DMS 273 (cell line): ENCODE measurements at regions not wholly inside any gene's neighbourhood (a gene's known extent, or its start where the extent isn't known, plus 50 kb on each side); places are given as distances from the start of the nearest gene placed in this dataset.
"Not testable (repeated sequence)": the region's sequence is repeated elsewhere in the genome, so short reads cannot be mapped to it uniquely, and the experiment has no call there.

Experiments
- DNase-seq: peaks from one replicate; lab custom pipeline; 2025; ENCODE audit not compliant: unreplicated experiment; lab: John Stamatoyannopoulos, UW

DNA sequence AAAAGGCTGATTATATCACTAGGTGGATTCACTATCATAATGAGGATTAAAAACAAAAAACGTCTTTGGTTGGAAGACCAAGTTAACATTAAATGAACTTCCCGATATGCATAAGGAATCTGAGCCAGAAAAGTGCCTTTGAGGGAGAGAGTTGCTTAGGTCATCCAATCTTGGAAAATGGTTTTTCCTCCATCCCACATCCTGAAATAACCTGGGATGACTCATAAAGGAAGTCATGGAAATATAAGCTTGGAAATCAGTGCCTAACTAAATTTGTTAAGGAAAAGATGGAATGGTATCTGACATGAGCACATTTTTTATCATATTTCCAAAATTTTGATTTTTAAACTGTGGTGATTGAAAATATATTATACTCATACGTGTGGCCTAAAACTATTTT, 66.0 kb downstream of the KBTBD8 start:
- DNase-seq, result no peak

DNA sequence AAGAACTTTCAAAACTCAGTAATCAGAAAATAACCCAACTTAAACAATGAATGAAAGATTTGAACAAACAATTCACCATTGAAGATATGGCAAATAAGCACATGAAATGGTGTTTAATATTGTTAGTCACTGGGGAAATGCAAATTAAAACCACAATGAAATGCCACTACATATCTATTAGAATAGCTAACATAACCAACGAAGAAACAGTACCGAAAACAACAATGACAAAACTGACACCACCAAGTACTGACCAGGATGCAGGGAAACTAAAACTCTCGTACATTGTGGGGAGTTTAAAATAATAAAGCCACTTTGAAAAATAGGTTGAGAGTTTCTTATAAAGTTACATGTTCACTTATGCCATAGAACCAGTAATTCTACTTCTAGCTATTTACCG, 69.1 kb downstream of the KBTBD8 start:
- no peak for DNase-seq

DNA sequence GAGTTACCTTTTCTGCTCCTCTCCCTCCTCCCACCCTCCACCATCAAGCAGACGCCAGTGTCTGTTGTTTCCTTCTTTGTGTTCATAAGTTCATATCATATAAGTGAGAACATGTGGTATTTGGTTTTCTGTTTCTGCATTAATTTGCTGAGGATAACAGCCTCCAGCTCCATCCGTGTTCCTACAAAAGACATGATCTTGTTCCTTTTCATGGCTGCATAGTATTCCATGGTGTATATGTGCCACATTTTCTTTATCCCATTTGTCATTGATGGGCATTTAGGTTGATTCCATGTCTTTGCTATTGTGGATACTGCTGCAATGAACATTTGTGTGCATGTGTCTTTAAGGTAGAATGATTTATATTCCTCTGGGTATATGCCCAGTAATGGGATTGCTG, 74.5 kb downstream of the KBTBD8 start:
- not testable (repeated sequence) for DNase-seq

DNA sequence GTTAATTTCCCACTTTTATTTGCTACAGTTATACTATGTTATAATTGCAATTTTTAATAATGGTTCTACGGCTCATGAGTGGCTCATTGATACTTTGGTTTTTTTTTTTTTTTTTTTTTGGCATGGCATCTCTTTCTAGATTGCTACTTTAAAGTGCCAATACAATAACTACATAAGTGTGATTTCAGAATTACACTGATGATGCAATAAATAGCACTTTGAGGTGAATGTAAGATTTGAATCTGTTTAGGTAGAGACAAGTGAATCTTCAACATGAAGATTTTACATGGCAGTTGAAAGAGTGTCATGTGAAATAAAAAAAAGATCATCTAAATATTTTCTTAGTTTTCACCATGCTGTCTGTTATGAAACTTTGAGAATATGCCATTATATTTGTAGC, 75.7 kb downstream of the KBTBD8 start:
- no peak for DNase-seq

DNA sequence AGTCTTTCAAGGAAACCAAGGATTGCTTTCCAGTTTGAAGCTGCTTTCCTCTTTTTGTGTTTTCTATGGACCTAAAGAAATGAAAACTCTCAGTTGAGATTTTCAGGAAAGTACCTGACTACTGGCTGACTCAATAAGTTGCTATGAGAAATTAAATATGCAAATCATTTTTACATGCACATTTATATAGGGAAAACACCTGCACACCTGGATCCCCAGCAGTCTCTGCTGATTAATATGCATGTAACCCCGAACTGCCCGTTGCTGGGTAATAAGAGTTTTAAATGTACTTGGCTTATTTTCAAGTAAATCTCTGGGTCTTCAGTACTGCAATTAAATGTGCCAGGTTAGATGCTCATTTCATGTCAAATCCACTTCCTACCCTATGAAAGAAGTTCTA, 77.2 kb downstream of the KBTBD8 start:
- DNase-seq, result no peak

DNA sequence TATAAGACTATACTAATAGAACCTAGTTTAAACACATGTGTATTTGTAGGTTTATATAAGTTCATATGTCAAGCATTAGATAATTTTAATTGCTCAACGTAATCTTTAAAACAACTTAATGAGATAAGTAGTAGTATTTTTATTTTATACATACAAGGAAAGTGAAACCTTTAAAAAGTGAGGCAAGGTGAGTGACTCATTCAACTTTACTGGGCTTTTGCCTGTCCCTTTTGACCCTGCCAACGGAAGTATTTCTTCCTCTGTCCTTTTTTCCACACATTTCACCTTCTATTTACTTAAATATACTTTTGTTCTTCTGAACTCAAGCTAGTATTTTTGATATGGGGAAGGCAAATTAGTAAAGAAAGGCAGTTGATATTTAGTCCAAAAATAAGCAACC, 78.5 kb downstream of the KBTBD8 start:
- DNase-seq, result no peak

DNA sequence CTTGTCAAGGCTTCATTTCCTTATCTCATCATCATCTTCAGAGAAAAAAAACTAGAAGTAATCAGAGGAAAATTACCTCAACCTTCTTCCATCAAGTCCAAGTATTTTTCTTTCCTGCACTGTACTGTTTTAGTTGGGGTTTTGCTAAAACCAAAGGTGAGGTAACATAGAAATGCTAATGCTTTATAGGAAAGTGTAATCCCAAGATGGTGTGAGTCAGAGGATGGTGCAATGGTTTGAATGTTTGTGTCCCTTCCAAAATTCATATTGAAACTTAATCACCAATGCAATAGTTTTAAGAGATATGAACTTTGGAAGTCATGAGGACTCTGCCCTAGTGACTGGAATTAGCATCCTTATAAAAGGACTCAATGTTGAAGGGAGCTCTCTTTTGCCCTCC, 79.5 kb downstream of the KBTBD8 start:
- DNase-seq, result no peak

GRCh38 chr3:67082533-67083024, 84.5 kb downstream of the KBTBD8 start:
- no peak for DNase-seq

- DNase-seq, result no peak
Measured at GRCh38 chr3:67083277-67083676, 85.2 kb downstream of the KBTBD8 start.

- no peak for DNase-seq
Measured at GRCh38 chr3:67087788-67088187, 89.7 kb downstream of the KBTBD8 start.

DNA sequence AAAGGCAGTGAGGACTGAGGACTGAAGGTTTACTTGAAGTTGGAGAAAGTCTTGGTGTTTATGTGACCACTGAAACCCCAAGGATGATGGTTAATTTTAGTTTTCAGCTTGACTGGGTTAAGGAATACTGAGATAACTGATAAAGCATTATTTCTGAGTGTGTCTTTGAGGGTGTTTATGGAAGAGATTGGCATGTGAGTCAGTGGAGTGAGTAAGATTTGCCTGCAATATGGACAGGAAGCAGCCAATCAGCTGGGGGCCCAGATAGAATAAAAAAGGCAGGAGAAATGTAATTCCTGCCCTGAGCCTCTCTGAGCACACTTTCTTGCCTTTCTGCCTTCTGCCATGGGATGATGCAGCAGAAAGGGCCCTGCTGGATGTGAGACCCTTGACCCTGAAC, 92.4 kb downstream of the KBTBD8 start:
- DNase-seq, result peak; percentile 0

DNA sequence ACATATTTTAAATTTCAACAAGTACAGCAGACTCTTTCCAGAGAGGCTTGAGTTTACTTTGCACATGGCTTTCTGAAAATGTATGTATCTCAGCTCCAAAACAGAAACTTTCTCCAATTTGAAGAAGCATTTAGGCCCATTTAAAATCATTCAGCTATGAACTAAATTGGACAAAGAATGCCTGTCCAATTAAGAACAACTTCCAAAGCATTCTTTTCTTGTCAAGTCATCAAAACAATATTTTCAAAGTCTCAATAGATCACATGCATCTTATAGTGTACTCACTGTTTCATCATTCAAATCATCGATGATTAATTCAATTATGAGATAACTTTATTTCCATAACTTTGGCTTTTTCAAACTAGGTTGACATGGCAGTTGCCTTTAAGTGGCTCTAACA, 95.2 kb downstream of the KBTBD8 start:
- no peak for DNase-seq

DNA sequence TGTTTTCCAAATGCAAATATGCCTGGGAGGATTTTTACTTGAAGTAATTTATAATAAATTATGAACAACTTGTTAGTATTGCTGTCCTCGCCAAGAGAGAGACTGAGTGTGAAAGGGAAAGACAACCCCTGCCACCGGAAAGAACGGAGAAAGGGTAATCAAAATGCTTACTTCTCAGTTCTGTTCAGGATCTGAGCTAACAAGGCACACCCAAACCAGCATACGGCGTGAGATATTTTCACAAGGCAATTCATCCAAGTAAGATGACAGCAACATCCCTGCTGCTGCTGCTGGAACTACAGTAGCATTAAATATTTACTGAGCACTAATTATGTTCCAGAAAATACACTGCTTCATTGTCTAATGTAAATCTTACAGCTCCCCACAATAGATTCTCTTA, 96.1 kb downstream of the KBTBD8 start:
- no peak for DNase-seq

- no peak for DNase-seq
Measured at GRCh38 chr3:67094774-67095173, 96.7 kb downstream of the KBTBD8 start.

DNA sequence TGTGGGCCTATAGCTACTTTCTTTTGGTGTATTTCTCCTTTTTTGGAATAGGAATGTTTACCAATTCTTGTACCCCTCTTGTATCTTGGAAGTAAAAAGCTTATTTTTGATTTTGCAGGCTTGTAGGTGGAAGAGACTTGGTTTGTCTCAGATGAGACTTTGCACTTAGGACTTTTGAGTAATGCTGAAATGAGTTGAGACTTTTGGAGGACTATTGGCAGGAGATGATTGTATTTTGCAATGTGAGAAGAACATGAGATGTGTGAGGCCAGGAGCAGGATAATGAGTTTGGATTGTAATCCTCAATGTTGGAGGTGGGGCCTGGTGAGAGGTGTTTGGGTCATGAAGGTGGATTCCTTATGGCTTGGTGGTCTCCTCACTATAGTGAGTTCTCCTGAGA, 106.3 kb downstream of the KBTBD8 start:
- DNase-seq, result no peak

GRCh38 chr3:67106874-67107273, 108.8 kb downstream of the KBTBD8 start:
- no peak for DNase-seq

DNA sequence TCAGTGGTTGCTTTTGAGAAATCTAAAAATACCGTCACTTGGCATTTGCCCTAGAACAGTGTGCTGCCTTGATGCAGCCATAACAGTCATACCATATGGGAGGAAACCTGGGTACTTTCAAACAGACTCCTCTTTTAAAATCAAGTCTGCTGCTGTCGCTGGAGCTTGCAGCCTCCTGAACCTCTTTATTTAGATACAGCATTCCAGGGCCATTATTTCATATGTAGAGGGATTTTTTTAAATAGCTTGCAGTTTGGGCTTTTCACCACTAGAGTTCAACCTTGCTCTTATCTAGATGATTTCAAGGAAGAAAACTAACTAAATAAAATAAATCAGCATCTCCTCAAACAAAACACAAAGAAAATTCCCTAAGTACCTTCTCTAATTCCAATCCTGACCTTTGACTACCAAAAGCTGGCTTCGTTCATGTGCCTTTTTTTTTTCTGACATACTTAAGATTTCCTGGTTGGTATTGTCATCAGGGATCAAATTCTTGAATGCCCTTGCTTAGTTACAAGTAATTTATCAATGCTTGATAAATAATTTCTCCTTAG, 111.6 kb downstream of the KBTBD8 start:
- DNase-seq, result peak; percentile 51

DNA sequence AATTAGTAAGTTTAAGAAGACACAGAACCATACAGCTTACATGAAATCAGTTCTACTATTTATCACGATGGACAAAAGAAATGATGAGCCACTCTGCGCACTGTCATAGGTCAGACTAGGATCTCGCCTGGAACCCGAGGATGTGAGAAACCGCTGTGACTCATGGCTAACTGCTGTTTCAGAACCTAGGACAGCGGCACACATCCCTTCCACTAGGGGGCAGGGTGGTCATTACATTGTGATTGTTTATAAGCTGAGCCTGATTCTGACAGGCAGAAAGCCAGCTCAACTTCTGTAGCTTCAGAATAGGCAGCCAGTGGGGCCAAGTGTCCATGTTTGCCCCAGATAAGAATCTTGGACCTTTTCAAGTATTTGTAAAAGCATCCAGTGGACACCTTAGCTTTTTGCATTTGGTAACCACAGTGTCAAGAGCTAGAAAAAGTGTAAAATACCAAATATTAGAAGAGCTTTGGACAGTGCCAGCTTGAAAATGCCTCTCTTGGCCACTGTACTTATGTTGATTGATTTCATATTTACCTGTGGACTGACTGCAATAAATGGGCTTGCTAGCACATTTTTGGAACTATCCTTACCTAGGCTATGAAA, 115.8 kb downstream of the KBTBD8 start:
- peak; percentile 85 for DNase-seq

DNA sequence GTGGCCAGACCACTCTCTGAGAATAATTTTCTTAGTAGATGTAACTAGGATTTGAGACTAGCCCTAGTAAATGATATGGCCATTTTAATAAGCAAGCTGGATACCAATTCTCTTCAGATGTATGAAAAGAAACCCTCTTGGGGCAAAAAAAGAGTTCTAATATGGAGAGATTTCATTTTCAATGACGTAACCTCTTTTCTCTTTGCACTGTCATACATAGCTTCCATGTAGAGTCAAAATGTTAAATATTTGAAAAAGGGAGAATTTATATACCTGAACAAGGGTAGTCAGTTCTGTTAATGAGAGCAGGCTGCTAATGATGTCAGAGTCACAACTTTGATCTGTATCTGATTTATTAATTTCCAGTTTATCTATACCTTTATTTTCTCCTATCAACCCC, 120.0 kb downstream of the KBTBD8 start:
- DNase-seq, result no peak

GRCh38 chr3:67118635-67119034, 120.5 kb downstream of the KBTBD8 start:
- no peak for DNase-seq

DNA sequence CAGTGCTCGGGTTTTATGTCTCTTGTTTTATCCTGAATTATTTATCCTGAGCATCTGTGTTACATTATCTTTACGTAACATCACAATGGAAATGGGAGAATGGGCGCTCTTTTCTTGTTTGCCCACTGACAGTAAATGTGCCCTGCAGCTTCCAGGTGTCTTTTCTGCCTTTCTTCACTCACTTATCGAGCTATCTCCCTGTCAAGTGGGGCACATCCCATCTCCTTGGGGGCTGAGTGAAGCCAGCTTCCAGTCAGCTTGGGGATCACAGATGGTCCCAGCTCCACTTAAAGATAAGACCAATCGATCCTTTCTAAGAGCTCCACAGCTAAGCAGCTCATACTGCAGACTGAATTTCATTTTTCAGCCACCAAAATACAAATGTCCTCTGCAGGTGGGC, 125.8 kb downstream of the KBTBD8 start:
- DNase-seq, result no peak

DNA sequence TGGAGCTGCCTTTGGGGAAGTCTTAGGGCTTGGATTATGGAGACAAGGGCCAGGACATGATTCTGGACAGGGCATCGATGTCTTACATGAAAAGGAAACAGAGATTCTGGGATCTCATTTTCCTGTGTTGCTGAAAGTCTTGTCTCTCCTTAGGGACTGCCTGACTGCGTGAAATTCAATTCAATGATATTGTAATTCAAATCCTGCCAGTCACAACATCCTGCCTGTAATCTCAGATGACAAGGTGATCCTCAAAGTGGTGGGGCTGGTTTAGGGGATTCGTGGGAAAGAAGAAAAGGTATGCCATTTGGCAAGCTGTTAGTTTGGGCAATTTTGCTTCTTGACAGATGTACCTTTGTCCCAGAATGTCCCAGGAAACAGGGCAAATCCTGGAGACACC, 129.1 kb downstream of the KBTBD8 start:
- no peak for DNase-seq

- no peak for DNase-seq
Measured at GRCh38 chr3:67142432-67142831, 144.3 kb downstream of the KBTBD8 start.
